B cell (primary cell): ENCODE measurements at regions not wholly inside any gene's neighbourhood (a gene's known extent, or its start where the extent isn't known, plus 50 kb on each side); places are given as distances from the start of the nearest gene placed in this dataset.

Experiments used
- EZH2 ChIP-seq: IDR thresholded peaks from 2 replicates; pipeline ENCODE4 v1.6.1; 2012; ENCODE audit warnings: borderline replicate concordance, low read depth, mild to moderate bottlenecking, moderate library complexity, low read length; ENCODE audit not compliant: insufficient read depth, poor library complexity, severe bottlenecking
- TF ChIP-seq, protein P1 (sequence below): fragments of 200-600 bp; IDR thresholded peaks from one replicate; pipeline ENCODE4 v1.8.0; 2022; ENCODE audit warnings: antibody characterized with exemption, mild to moderate bottlenecking

GRCh38 chr13:89061821-89062220 is 1390.7 kb downstream of the SLITRK5 start:
- TF ChIP-seq, protein P1, sequence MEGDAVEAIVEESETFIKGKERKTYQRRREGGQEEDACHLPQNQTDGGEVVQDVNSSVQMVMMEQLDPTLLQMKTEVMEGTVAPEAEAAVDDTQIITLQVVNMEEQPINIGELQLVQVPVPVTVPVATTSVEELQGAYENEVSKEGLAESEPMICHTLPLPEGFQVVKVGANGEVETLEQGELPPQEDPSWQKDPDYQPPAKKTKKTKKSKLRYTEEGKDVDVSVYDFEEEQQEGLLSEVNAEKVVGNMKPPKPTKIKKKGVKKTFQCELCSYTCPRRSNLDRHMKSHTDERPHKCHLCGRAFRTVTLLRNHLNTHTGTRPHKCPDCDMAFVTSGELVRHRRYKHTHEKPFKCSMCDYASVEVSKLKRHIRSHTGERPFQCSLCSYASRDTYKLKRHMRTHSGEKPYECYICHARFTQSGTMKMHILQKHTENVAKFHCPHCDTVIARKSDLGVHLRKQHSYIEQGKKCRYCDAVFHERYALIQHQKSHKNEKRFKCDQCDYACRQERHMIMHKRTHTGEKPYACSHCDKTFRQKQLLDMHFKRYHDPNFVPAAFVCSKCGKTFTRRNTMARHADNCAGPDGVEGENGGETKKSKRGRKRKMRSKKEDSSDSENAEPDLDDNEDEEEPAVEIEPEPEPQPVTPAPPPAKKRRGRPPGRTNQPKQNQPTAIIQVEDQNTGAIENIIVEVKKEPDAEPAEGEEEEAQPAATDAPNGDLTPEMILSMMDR, result no peak
- no peak for TF ChIP-seq EZH2
